Endodermal cell (in vitro differentiated cells): ENCODE measurements at regions not wholly inside any gene's neighbourhood (a gene's known extent, or its start where the extent isn't known, plus 50 kb on each side); places are given as distances from the start of the nearest gene placed in this dataset.

ENCODE experiments used
- DNase-seq: peaks from one replicate; pipeline ENCODE4 v3.0.0-alpha.2; 2017
- H3K27ac ChIP-seq: 2 replicates; pipeline ENCODE4 v1.5.1; 2013; ENCODE audit warnings: mild to moderate bottlenecking, low read depth, low read length, moderate library complexity
- H3K27me3 ChIP-seq: 2 replicates; pipeline ENCODE4 v1.6.1; 2013; ENCODE audit warnings: mild to moderate bottlenecking, low read length, moderate library complexity; ENCODE audit not compliant: insufficient read depth, control insufficient read depth, poor library complexity, severe bottlenecking
- H3K36me3 ChIP-seq: 2 replicates; pipeline ENCODE4 v1.7.0; 2013; ENCODE audit warnings: mild to moderate bottlenecking, low read length, moderate library complexity; ENCODE audit not compliant: control insufficient read depth, insufficient read depth
- H3K4me1 ChIP-seq: one replicate; pipeline ENCODE4 v1.7.0; 2013; ENCODE audit warnings: low read length; ENCODE audit not compliant: control insufficient read depth, insufficient read depth
- H3K4me3 ChIP-seq: 2 replicates; pipeline ENCODE4 v1.5.1; 2013; ENCODE audit warnings: mild to moderate bottlenecking, low read length, moderate library complexity
- H3K9ac ChIP-seq: 2 replicates; pipeline ENCODE4 v1.6.1; 2013; ENCODE audit warnings: mild to moderate bottlenecking, low read length, moderate library complexity; ENCODE audit not compliant: poor library complexity, severe bottlenecking; ENCODE audit errors: extremely low read depth
- H3K9me3 ChIP-seq: 2 replicates; pipeline ENCODE4 v1.6.1; 2013; ENCODE audit warnings: mild to moderate bottlenecking, low read length, moderate library complexity; ENCODE audit not compliant: control insufficient read depth
- H3K27ac Mint-ChIP-seq: 2 replicates; pipeline ENCODE4 v1.8.0; 2020; ENCODE audit warnings: mixed read lengths
- H3K27me3 Mint-ChIP-seq: 2 replicates; pipeline ENCODE4 v1.8.0; 2021; ENCODE audit warnings: mild to moderate bottlenecking, mixed read lengths; ENCODE audit not compliant: insufficient read depth
- H3K36me3 Mint-ChIP-seq: 2 replicates; pipeline ENCODE4 v1.8.0; 2020; ENCODE audit warnings: low read depth, mixed read lengths
- H3K4me1 Mint-ChIP-seq: 2 replicates; pipeline ENCODE4 v1.8.0; 2020; ENCODE audit warnings: mixed read lengths
- H3K4me3 Mint-ChIP-seq: 2 replicates; pipeline ENCODE4 v1.8.0; 2020; ENCODE audit warnings: mild to moderate bottlenecking, moderate library complexity, mixed read lengths
- H3K9me3 Mint-ChIP-seq: 2 replicates; pipeline ENCODE4 v1.8.0; 2020; ENCODE audit warnings: mild to moderate bottlenecking, mixed read lengths
- CTCF ChIP-seq: fragments of 200-600 bp; sonication (generic); conservative IDR thresholded peaks from 2 replicates; pipeline ENCODE4 v1.5.0; 2021; ENCODE audit warnings: antibody characterized with exemption, mild to moderate bottlenecking
- WGBS, 2 experiments: methylation state at CpG; one replicate each; pipeline versions ENCODE4 v1.1.5 to v1.1.7; 2013; ENCODE audit warnings: missing lambda C conversion rate in 2 of 2, mixed read lengths in 1 of 2; ENCODE audit not compliant: insufficient coverage in 1 of 2, insufficient read length in 1 of 2; 5-methylcytosine and 5-hydroxymethylcytosine counted together

GRCh38 chr10:128254476-128254875 is 128.3 kb upstream of the MKI67 start:
- H3K27me3 Mint-ChIP-seq: peaks cover 2% of the 10 kb centered on the region
- H3K36me3 Mint-ChIP-seq: no peaks in the 10 kb centered on the region
- no peaks in the 10 kb centered on the region for H3K27me3 ChIP-seq
- H3K4me3 Mint-ChIP-seq: no peak overlapping the region
- peaks cover 2% of the 10 kb centered on the region for H3K4me1 Mint-ChIP-seq
- no peak overlapping the region for H3K27ac ChIP-seq
- WGBS, 2 experiments: 82 to 94% methylated on average over 1 to 2 of the region's 2 CpGs
- no peak overlapping the region for H3K4me3 ChIP-seq
- H3K9ac ChIP-seq: no peak overlapping the region
- no peak for DNase-seq
- TF ChIP-seq CTCF: no peak
- H3K36me3 ChIP-seq: no peaks in the 10 kb centered on the region
- H3K27ac Mint-ChIP-seq: no peak overlapping the region
- peaks cover 2% of the 10 kb centered on the region for H3K4me1 ChIP-seq
- H3K9me3 ChIP-seq: no peaks in the 10 kb centered on the region
- H3K9me3 Mint-ChIP-seq: no peaks in the 10 kb centered on the region

DNA sequence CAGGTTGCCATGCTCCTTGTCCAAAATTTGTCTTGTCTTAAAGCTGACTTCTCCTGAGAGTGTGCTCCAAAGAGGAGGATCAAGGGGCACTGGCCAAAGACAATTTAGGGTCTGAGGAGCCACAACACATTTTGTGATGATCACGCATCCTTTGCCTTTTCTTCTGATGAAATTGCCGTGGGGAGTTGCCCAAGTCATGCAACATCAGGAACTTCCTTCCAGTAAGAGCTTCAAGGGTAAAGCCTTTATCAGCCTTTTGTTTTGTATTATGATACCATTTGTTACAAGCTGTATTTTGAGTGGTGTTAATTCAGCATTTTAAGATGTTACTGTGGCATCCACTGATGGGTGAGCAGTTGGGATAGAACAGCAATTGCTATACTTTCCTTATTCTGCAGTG is 131.2 kb upstream of the MKI67 start:
- 94 to 100% methylated on average over 2 of the region's 2 CpGs for WGBS, 2 experiments
- no peaks in the 10 kb centered on the region for H3K27me3 Mint-ChIP-seq
- no peak overlapping the region for H3K27ac ChIP-seq

DNA sequence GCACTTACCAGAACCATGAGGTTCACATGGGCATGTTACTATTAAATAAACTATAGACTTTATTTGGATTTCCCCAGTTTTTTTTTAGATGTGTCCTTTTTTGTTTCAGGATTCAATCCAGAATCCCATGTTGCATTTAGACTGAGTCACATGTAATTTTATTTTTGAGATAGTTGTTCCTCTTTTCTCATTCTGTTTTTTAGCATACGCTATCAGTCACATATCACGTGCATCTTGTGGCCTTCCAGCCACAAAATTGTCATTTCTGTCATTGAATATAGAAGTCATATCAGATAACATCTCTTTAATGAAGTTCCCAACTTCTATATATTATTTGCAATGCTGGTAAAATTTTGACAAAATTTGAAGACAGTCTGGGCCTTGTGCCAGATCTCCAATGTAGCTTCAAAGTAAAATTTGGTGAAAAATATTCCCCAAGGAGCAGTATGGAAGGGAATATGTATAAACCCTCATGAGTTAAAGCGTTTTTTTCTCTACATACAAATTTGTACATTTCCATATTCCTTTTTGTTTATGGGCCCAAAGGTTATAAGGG is 132.3 kb upstream of the MKI67 start:
- no peak for DNase-seq
- no peaks in the 10 kb centered on the region for H3K36me3 ChIP-seq
- no peaks in the 10 kb centered on the region for H3K9me3 ChIP-seq
- H3K4me1 ChIP-seq: peaks cover 18% of the 10 kb centered on the region
- 88% methylated on average over 2 of the region's 3 CpGs; no CpG with 5 or more reads in 1 of the 2 experiments for WGBS, 2 experiments
- no peak overlapping the region for H3K9ac ChIP-seq
- H3K36me3 Mint-ChIP-seq: no peaks in the 10 kb centered on the region
- no peaks in the 10 kb centered on the region for H3K9me3 Mint-ChIP-seq
- no peak overlapping the region for H3K27ac Mint-ChIP-seq
- H3K27me3 ChIP-seq: no peaks in the 10 kb centered on the region
- no peak overlapping the region for H3K4me3 ChIP-seq
- no peak overlapping the region for H3K4me3 Mint-ChIP-seq
- H3K27me3 Mint-ChIP-seq: no peaks in the 10 kb centered on the region
- TF ChIP-seq CTCF: no peak
- H3K4me1 Mint-ChIP-seq: peaks cover 22% of the 10 kb centered on the region
- no peak overlapping the region for H3K27ac ChIP-seq

More for the DNA sequence above, 131.2 kb upstream of the MKI67 start:
- no peaks in the 10 kb centered on the region for H3K27me3 ChIP-seq
- peaks cover 12% of the 10 kb centered on the region for H3K4me1 ChIP-seq
- H3K9ac ChIP-seq: no peak overlapping the region
- no peak for TF ChIP-seq CTCF
- no peaks in the 10 kb centered on the region for H3K9me3 ChIP-seq
- Mint-ChIP-seq H3K27ac (no peak overlapping the region), H3K9me3 (no peaks in the 10 kb centered on the region), H3K36me3 (no peaks in the 10 kb centered on the region), H3K4me3 (no peak overlapping the region), H3K4me1 (peaks cover 14% of the 10 kb centered on the region)
- H3K4me3 ChIP-seq: no peak overlapping the region
- H3K36me3 ChIP-seq: no peaks in the 10 kb centered on the region
- no peak for DNase-seq
